Left hindlimb (tissue), 1 donor: ENCODE measurements at regions not wholly inside any gene's neighbourhood (a gene's known extent, or its start where the extent isn't known, plus 50 kb on each side); places are given as distances from the start of the nearest gene placed in this dataset.
A peak's percentile ranks its signal among the peaks of the same experiment; 100 is the strongest.

ENCODE experiments used
- DNase-seq: peaks from one replicate; pipeline ENCODE4 v3.0.0-alpha.2; 2018

DNA sequence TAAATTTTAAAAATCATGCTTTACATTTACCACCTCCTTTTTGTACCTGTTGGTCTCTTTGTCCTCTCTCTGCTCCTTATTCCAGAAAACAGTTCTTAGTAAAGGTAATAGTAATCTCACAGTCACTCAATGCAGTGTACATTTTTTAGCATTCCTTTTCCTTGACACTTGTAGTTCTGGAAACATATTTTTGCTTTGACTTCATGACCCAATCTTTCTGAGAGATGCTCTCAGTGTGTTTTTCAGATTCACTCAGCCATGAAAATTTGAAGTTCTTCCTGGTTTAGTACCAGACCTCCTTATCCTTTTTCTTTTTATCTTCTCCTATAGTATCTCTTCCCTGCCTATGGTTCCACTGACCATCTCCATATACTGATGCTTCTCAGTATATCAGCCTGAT is 747.5 kb upstream of the ZEB2 start:
- DNase-seq, result no peak

DNA sequence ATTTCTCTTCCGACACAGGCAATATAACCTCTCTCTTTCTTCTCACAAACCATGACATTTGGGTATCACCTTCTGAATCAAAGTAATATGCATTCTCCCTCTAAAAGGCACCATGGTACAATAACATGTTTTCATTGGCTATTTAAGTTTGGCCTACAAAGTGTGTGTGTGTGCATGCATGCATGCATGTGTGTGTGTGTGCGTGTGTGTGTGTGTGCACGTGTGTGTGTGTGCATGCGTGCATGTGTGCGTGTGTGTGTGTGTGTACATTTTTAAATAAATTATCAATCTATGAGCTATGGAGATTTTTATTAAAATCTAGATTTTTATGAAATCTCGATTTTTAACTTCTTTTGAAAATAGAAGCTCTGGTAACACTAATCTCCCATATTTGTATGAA is 745.3 kb upstream of the ZEB2 start:
- DNase-seq, result no peak

DNA sequence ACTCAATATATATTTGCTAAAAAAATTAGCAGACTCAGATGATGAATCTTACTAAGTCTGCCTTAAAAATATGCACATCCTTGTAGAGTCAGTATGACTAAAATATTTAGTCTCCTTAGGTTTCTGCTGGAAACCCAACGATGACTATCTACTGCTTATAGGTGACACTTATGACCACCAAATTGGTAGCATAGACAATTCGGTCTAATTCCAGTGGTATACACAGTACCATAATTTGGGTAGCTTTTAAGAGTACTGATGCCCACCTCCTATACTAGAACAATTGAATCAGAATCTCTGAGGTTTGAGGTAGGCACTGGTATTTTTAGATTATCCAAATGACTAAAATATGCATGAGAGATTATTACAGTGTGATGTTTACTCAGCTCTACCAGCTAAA is 740.8 kb upstream of the ZEB2 start:
- DNase-seq, result no peak

DNA sequence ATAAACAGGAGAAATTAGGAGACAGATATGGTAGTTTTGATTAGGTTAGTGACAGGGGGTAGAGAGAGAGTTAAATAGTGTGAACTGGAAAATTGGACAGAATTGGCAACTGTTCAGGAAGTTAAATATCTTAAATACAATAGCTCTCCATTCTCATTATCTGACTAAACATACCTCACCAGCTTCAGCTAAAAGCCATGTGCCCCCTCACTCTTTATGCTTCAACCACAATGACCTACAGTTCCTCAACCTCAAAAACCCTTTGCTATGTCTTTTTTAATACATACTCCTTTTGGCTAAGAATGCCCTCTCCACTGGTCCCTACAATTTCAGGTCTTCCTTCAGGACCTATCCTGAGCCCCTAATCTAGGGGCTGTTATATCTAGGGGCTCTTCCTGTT is 740.2 kb upstream of the ZEB2 start:
- DNase-seq, result no peak

DNA sequence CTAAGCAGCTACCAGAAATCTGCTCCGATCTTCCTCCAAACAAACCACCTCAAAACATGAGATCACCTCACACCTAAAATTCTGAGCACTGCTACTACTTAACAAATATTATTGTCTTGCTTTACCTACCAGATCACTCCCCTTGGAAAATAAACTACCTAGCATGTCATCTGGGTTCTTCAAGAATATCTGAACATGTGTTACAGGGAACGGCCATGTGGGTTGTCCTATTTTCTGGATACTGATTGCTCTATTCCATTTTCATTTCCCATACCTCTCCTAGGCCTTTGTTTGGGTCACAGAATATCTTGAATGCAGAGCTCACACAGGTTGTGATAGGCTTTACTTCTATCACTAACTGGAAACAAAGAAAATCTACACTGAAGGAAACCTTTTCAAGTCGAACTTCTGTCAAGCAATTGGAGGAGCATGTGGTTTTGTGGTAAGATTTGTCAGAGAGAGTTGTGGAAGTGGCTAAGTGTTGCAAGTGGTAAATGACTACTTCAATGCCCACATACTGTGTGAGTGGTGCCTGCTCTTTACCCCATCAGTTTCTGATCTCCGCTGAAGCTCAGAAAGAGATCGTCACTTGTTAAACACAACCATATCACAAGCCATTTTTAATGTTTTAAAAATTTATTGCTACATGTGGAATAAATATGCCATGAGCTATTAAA is 739.1 kb upstream of the ZEB2 start:
- no peak for DNase-seq

DNA sequence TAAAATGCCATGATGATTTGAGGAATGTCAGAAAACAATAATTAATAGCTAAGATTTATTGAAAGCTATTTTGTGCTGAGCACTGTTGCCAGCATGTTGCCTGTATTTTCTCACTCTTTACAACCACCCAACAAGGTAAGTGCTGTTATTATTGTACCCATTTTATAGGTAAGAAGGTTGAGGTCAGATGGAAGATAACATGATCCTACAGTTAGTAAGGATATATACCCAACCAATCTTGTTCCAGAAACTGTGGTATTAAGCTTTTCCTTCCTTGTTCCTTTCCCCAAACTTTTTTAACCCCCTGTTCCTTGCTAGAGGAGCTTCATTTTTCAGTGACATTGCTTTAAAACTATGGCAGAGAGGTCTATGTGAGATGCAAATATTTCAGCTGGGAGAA is 738.0 kb upstream of the ZEB2 start:
- no peak for DNase-seq

DNA sequence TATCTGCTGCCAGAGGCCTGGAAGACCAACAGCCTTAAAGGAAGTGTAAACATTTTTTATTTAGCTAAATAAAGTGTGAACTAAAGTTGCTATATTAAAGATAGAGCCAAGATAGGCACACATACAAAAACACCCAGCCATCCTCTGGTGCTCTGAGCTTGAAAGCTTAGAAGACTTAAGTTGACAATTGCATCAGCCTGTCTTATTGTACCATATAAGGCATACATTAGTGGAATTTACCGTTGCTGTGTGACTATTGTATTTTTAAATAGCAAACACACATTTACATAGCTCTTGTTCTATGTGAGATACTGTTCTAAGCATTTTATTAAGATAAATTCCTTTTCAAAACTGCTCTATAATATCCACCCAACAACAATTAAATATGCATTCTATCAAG is 736.6 kb upstream of the ZEB2 start:
- DNase-seq, result no peak

DNA sequence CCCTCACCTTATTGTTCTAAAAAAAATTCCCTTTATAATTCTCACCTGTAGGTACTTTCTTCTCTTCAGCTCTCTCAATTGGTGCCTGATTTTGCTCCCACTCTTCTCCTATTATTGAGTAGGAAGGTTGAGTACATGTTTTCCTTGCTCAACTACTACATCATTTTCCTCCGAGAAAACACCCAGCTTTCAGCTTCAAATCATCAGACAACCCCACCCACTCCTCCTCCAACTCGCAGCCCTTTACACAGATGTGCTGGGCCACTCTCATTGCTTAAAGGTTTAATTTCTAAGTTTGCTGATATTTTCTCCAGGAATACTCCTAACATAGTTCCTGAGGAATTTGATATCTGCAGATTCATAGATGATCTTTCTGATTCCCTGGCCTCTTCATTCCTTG is 734.4 kb upstream of the ZEB2 start:
- no peak for DNase-seq

DNA sequence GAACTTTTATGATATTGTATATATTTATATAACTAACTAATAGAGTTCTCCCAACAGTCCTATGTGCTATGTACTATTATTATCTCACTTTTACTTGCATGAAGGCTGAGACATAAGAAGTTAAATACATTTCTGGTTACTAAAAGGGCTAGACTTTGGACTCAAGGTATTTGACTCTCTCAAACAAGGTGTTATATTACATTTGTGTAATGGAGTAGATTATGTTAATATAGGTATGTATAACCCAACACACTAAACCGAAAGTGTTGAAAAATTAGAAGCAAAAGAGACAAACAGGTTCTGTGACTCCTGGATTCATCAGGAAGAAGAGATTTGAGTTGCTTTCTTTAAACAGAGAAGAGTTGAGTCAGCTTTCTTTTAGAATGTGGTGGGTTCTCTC is 733.6 kb upstream of the ZEB2 start:
- DNase-seq, result no peak

DNA sequence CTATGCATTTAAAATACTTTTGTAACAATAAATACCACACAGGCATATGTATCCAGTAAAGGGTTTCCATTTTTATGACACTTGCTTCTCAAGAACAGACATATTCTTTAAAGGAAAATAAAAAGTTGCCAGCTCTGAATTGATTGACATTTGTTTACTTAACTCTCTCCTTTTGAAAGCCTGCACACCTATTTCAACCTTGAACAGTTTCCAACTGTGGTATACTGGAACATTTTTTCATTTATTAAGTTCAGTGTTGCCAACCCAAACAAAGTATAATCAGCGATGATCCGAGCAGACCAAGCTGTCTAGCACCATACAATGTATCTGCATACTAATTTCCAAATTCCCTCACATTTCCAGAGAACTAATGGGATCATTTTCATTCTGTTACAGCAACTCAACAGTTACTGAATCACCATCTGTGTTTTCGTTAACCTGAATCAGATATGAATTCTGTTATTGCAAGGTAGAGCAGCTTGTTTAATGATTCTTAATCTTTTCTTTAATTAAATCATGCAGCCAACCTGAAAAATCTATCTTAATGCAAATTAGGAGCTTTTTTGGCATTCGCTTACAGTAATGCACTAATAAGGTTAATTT is 725.5 kb upstream of the ZEB2 start:
- DNase-seq, result no peak

DNA sequence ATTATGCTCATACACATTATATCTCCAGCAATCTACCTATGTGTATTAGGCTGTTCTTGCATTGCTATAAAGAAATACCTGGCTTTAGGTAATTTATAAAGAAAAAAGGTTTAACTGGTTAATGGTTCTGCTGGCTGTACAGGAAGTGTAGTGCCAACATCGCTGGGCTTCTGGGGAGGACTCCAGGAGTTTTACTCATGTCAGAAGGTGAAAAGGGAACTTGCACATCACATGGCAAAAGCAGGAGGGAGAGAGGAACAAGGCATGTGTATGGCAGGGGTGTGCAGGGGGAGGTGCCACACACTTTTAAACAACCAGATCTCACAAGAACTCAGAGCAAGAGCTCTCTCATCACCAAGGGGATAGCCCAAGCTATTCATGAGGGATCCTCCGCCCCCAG is 715.4 kb upstream of the ZEB2 start:
- no peak for DNase-seq

DNA sequence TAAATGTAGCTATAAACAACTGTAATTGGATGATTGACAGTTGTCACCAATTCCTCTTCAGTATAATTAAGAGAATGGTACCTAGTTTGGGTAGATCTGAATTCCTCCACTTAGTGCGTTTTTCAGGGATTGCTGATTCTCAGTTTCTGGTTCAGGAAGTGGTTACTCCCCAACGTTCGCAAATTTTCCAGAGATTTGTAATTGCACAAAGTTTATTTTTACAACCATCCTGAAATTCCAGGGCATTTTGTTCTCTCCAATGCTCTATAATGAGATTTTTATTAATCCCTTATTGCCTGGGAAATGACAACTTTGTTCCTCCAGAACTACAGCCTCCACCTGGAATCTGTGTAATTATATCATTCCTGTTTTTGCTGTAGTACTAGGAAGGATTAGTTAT is 710.6 kb upstream of the ZEB2 start:
- no peak for DNase-seq

DNA sequence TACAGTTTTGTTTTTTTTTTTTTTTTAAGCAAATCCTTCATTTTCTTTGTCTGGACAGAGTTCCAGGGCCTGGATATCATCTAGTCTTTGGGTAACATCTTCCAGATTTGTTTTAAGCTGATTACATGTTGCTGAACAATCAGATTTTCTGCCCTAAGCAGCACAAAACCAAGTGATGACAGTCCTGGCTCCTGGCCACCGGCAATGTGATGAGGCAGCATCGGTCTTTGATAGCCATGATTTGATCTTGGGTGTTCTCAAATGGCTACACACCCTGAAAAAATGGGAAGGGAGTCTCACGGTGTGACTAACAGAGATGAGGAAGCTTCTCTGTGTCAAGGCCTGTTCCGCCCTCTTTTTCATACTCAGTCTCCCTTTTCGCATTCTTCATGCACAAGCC is 708.6 kb upstream of the ZEB2 start:
- DNase-seq, result peak; percentile 43

DNA sequence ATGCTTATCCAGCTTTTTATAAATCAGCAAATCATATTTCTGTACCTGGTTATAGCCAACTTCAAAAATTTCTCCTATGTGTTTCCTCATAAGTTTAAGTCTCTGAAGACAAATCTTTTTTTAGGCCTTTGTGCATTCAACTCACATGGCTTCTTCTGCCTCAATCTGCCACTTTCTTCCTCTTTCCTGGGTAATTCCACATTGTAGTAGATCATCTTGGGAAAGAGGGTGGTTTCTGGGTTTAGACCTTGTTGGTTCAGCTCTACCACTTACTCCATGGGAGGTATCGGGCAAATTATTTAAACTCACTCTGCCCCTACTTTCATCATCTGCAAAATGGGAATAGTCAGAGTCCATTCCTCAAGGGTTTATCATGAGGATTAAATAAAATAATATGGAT is 707.0 kb upstream of the ZEB2 start:
- no peak for DNase-seq

DNA sequence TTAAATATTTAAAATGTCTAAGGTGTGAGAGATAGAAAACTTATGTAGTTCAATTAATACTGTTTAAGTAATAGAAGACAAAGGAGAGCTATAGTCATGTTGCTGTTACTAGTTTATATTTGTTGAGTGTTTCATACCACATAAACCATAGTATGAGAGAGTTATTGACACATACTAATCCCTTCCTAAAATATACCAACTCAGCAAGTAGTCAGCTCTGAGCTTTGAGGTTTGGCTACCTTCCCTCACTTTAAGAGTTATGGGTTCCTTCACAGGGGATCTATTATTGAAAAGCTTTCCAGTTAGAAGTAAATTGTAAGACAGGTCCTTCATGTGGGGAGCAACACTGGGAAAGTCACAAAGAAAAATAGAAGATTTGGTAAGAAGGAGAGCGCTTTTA is 701.6 kb upstream of the ZEB2 start:
- no peak for DNase-seq

DNA sequence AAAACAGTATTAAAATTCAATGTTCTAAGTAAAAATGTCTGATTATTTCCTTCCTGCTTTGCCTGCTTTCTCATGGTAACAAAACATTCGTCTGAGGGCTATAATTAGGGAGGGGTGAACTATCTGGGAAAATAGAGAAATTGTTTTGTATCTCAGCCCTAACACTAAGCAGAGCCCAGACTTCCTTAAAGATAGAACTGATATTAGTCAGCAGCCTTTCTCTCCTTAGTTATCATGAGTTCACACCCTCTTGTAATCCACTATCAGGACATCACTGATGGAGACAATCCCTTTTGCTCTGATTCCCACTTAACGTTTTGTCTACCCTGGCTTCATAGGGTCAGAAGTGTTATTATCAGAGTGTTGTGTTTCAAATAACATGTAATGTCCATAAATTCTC is 701.1 kb upstream of the ZEB2 start:
- DNase-seq, result no peak

DNA sequence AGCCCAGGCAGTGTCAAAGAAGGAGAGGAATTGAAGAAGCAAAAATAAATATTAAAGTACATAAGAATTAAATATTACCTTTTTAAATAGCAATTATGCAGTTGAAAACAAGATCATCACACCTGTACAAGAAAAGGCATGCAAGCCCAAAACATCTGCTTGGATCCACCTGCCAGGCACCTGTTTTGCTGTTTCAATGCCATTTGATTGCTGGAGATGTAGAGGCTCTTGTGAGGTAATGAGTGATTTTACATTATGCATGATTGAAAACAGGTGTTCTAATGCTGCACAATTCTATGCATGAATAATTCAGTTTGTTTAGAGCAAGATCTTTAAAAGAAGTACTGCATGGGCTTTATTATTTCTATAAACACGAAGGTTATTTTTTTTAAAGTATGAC is 700.6 kb upstream of the ZEB2 start:
- DNase-seq, result no peak

DNA sequence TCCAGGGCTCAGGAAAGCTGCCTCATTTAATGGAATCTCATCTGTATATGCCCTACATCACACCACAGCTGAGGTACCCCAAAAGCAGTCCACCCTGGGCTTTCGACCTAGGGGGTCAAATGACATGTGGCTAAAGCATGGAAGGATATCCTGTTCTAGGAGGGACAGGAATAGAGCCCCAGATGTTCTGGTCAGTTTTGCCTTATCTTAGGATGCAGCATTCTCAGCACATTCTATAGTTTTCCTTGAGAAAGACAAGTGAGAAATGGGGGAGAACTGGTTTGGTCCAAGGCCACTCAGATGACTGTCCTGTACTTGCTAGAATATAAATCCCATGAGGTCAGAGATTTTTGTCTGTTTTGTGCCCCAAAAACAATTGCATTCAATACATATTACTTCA is 688.0 kb upstream of the ZEB2 start:
- no peak for DNase-seq

DNA sequence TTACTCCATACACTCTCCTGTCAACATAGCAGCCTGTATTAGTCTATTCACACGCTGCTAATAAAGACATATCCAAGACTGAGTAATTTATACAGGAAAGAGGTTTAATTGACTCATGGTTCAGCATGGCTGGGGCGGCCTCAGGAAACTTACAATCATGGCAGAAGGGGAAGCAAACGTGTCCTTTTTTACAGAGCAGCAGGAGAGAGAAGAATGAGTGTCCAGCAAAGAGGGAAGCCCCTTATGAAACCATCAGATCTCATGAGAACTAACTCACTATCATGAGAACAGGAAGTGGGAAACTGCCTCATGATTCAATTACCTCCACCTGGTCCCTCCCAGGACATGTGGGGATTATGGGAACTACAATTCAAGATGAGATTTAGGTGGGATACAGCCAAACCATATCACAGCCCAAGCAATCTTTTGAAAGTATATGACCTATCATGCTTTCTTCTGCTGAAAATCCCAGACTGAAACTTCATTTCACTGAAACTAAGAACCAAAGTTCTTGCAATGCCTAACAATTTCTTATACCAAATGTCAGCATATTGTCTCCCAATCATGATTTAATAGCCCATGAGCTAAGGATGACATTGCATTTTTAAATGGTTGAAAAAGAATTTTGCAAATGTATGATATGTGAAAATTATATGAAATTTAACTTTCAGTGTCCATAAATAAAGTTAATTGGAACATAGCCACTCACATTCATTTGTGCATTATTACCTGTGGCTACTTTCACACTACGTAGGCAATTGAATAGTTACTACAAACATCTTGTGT is 686.8 kb upstream of the ZEB2 start:
- DNase-seq, result no peak

DNA sequence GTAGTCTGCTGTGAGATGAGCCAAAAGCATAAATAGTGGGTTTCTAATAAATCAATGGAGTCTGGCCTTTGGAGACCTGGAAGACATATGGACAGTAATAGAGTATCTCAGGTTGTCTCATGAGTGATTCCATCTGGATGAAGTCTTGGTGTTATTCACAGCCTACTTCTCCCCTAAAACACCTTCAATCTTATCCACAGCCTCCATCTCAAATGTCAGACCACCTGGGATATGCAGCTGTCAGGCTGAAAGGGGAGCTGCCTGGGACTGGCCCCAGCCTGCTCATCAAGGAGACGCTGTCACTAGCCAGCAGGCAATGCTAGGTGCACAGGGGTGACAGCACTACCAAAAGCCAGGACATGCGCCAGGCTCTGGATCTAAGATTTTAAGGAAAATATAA is 684.0 kb upstream of the ZEB2 start:
- no peak for DNase-seq

DNA sequence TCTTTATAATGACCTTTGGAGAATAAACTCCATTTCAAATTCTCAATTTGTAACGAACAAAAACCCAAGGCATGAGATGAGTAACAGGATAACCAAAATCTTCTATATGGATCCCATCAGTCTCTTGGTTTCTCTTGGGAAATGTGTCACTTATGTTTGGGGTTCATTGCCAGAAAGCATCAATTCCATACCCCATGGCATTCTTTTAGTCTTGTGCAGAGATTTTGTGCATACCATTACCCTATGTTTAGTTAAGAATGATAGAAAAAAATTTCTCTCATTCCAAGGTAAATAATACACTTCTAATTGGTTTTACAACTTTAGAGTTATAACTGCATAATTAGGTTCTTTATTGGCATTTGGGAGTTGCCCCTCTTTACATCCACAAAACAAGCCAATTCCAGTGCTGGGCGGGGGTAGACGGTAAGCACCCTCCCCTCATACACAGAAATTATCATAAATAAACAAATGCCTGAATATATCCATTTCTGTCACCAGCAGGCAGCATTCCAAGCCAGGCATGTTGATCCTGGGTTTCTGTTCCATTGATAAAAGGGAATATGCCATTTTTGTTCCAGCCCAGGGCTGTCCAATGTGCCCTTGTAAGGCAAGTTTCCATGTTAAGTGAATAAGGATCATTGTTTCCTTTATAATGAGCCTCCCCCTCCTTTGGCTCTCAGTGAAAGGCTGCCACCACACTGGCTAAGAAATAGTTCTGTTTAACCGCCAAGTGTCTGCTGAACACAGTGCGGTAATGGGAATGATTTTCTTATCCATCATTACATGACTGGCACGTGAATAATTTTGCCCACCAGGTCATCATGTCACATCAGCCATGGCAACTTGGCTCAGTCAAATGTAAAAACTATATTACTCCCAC is 680.1 kb upstream of the ZEB2 start:
- DNase-seq, result no peak

DNA sequence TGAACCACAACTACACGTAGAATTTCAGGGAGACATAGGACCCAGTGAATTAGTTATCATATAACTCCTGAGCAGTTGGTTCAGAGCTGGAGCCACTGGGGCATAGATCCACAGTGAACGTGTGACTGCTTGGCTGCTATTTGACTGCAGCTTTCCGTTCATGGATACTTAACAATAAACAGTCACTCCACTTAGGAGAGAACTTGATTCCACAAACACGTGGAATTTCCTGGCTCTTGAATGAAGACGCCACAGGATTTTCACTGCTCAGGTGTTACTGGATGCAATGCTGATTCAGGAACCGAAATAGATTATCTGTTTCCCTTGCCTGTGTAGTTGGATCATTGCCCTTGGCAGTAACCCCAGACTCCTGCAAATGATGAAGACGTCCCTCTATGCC is 679.1 kb upstream of the ZEB2 start:
- no peak for DNase-seq

DNA sequence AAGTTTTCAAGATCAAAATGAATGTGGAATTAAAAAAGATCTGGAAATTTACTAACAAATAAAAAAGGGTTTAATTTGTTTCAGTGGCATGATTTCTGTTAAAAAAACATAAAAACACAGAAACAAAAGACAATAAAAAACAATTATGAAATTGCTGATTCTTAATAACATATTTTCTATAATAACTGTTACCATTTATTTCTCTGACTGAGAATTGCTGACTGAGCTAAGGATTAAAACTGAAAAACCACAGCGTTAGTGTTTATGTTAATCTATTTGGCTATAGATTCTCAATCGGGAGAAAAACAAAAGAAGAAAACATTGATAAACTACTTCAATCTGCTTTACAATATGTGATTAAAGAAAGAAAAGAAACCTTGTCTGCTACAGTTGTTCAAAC is 678.6 kb upstream of the ZEB2 start:
- DNase-seq, result no peak

DNA sequence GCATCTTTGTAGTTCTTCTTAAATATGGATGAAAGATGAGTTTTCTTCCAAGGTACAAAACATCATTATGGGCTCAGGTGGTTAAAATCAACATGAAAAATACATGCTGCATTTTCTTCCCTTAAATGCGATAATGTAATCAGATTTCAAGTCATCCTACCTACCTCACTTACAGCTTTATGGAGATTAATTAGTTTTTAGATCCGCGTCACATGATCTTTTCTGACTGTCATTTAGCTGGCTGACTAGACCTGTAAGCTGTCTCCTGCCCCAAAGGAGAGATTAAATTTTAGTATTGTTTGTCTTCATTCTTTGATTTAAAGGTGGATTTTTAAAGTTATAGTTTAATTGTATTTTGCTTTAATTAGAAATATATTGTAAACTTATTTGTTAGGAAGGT is 678.0 kb upstream of the ZEB2 start:
- DNase-seq, result no peak
